PFSK-1 (cell line): ENCODE measurements at regions not wholly inside any gene's neighbourhood (a gene's known extent, or its start where the extent isn't known, plus 50 kb on each side); places are given as distances from the start of the nearest gene placed in this dataset.

Experiments used
- FOXP2 ChIP-seq: optimal IDR thresholded peaks from 2 replicates; pipeline ENCODE3; 2011; ENCODE audit warnings: borderline replicate concordance, control low read depth, inconsistent platforms; ENCODE audit not compliant: insufficient read depth; ENCODE audit errors: extremely low read length, extremely low read depth
- POLR2AphosphoS5 ChIP-seq: IDR thresholded peaks from 2 replicates; pipeline ENCODE4 v1.6.1; 2012; ENCODE audit warnings: low read depth, mild to moderate bottlenecking, control low read depth, low read length, moderate library complexity
- REST ChIP-seq, 2 experiments: IDR thresholded peaks; 2 replicates each; pipeline versions ENCODE4 v1.6.1 to v1.8.0; 2011 to 2012; ENCODE audit warnings: low read depth in 2 of 2, low read length in 2 of 2, control low read depth in 1 of 2, inconsistent platforms in 1 of 2, mild to moderate bottlenecking in 1 of 2, moderate library complexity in 1 of 2; ENCODE audit not compliant: insufficient read depth in 1 of 2
- SIN3A ChIP-seq: IDR thresholded peaks from 2 replicates; pipeline ENCODE4 v1.6.1; 2012; ENCODE audit warnings: mild to moderate bottlenecking, low read length, moderate library complexity, borderline replicate concordance; ENCODE audit not compliant: insufficient read depth
- TAF1 ChIP-seq: IDR thresholded peaks from 2 replicates; pipeline ENCODE4 v1.6.1; 2012; ENCODE audit warnings: low read length, control low read depth, borderline replicate concordance; ENCODE audit not compliant: insufficient read depth

- TF ChIP-seq TAF1 (no peak), REST (IDR thresholded peaks at IDR 0.05; ENCODE audit: insufficient read depth in 1 of 2, low read depth in 2 of 2, low read length in 2 of 2) (no peak), FOXP2 (no peak), SIN3A (no peak), POLR2AphosphoS5 (no peak)
Measured at GRCh38 chr5:153258469-153258868, 232.0 kb upstream of the GRIA1 start.

DNA sequence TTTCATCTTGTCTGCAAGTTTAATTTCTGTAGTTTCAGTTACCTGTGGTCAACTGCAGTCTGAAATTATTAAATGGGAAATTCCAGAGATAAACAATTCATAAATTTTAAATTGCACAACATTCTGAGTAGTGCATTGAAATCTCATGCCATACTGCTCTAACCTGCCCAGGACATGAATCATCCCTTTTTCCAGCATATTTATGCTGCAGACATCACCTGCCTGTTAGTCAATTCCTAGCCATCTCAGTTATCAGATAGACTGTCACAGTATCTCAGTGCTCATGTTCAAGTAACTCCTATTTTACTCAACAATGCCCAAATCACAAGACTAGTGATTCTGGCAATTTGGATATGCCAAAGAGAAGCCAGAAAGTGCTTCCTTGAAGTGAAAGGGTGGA is 223.0 kb upstream of the GRIA1 start:
- TF ChIP-seq FOXP2 (no peak), REST (IDR thresholded peaks at IDR 0.05; ENCODE audit: insufficient read depth in 1 of 2, low read depth in 2 of 2, low read length in 2 of 2) (no peak), SIN3A (no peak)

- TF ChIP-seq POLR2AphosphoS5: no peak
- no peak for TF ChIP-seq TAF1
- no peak for TF ChIP-seq REST (IDR thresholded peaks at IDR 0.05; ENCODE audit: insufficient read depth in 1 of 2, low read depth in 2 of 2, low read length in 2 of 2)
- TF ChIP-seq SIN3A: no peak
- no peak for TF ChIP-seq FOXP2
Measured at GRCh38 chr5:153275695-153276094, 214.8 kb upstream of the GRIA1 start.

- TF ChIP-seq TAF1 (no peak), REST (IDR thresholded peaks at IDR 0.05; ENCODE audit: insufficient read depth in 1 of 2, low read depth in 2 of 2, low read length in 2 of 2) (peak; percentile 89 to 99), POLR2AphosphoS5 (no peak), FOXP2 (no peak), SIN3A (no peak)
Measured at GRCh38 chr5:153276151-153276550, 214.3 kb upstream of the GRIA1 start.

GRCh38 chr5:153299891-153300290 is 190.6 kb upstream of the GRIA1 start:
- TF ChIP-seq POLR2AphosphoS5 (no peak), REST (IDR thresholded peaks at IDR 0.05; ENCODE audit: insufficient read depth in 1 of 2, low read depth in 2 of 2, low read length in 2 of 2) (no peak), SIN3A (no peak), TAF1 (no peak), FOXP2 (no peak)
